Activated CD4-positive, alpha-beta T cell treated with anti-CD3 and anti-CD28 coated beads for 4 hours (primary cell): ENCODE measurements at regions not wholly inside any gene's neighbourhood (a gene's known extent, or its start where the extent isn't known, plus 50 kb on each side); places are given as distances from the start of the nearest gene placed in this dataset.

Source experiments
- DNase-seq, 2 donors: peaks; one replicate each; pipeline ENCODE4 v3.0.0-alpha.2; 2020

GRCh38 chr5:6832994-6833393 is 119.8 kb downstream of the TENT4A start:
- DNase-seq: no peak

- no peak for DNase-seq
Observed at GRCh38 chr5:6833406-6833805, 120.2 kb downstream of the TENT4A start.

- no peak for DNase-seq
Observed at GRCh38 chr5:6837095-6837494, 123.9 kb downstream of the TENT4A start.

- no peak for DNase-seq
Observed at GRCh38 chr5:6837519-6838110, 124.4 kb downstream of the TENT4A start.

GRCh38 chr5:6838736-6839135 is 125.5 kb downstream of the TENT4A start:
- no peak for DNase-seq

GRCh38 chr5:6840136-6840793 is 127.0 kb downstream of the TENT4A start:
- DNase-seq: no peak

- no peak for DNase-seq
Observed at GRCh38 chr5:6843335-6843734, 130.1 kb downstream of the TENT4A start.

- no peak for DNase-seq
Observed at GRCh38 chr5:6843821-6844220, 130.6 kb downstream of the TENT4A start.

- no peak for DNase-seq
Observed at GRCh38 chr5:6845856-6846255, 132.6 kb downstream of the TENT4A start.

GRCh38 chr5:6847870-6848269 is 134.6 kb downstream of the TENT4A start:
- DNase-seq: no peak

- DNase-seq: peak in 1 of 2 donors; percentile 9
Observed at GRCh38 chr5:6849316-6850105, 136.3 kb downstream of the TENT4A start.

- DNase-seq: no peak
Observed at GRCh38 chr5:6850106-6850432, 136.8 kb downstream of the TENT4A start.

- DNase-seq: no peak
Observed at GRCh38 chr5:6856653-6857052, 143.4 kb downstream of the TENT4A start.

- DNase-seq: no peak
Observed at GRCh38 chr5:6858419-6858818, 145.2 kb downstream of the TENT4A start.

GRCh38 chr5:6859023-6859422 is 145.8 kb downstream of the TENT4A start:
- no peak for DNase-seq

- no peak for DNase-seq
Observed at GRCh38 chr5:6859951-6860638, 146.9 kb downstream of the TENT4A start.

- DNase-seq: no peak
Observed at GRCh38 chr5:6861036-6861435, 147.8 kb downstream of the TENT4A start.

- DNase-seq: no peak
Observed at GRCh38 chr5:6861667-6862066, 148.4 kb downstream of the TENT4A start.

GRCh38 chr5:6862306-6862705 is 149.1 kb downstream of the TENT4A start:
- no peak for DNase-seq

- no peak for DNase-seq
Observed at GRCh38 chr5:6867712-6868111, 154.5 kb downstream of the TENT4A start.

- DNase-seq: no peak
Observed at GRCh38 chr5:6868171-6868570, 154.9 kb downstream of the TENT4A start.

- no peak for DNase-seq
Observed at GRCh38 chr5:6868575-6869215, 155.5 kb downstream of the TENT4A start.

GRCh38 chr5:6869677-6870076 is 156.4 kb downstream of the TENT4A start:
- DNase-seq: no peak
